Neural progenitor cell (in vitro differentiated cells): ENCODE measurements at regions not wholly inside any gene's neighbourhood (a gene's known extent, or its start where the extent isn't known, plus 50 kb on each side); places are given as distances from the start of the nearest gene placed in this dataset.

Source experiments
- CTCF ChIP-seq: fragments of 200-600 bp; sonication (generic); IDR thresholded peaks from 2 replicates; pipeline ENCODE4 v1.5.1; 2017; ENCODE audit warnings: antibody characterized with exemption, mild to moderate bottlenecking
- EZH2 ChIP-seq: fragments of 200-600 bp; sonication (generic); IDR thresholded peaks from 2 replicates; pipeline ENCODE4 v1.6.1; 2017; ENCODE audit warnings: antibody characterized with exemption, mild to moderate bottlenecking, moderate library complexity
- EZH2phosphoT487 ChIP-seq: fragments of 200-600 bp; sonication (generic); IDR thresholded peaks from 2 replicates; pipeline ENCODE4 v1.6.1; 2017; ENCODE audit warnings: antibody characterized with exemption

- no peak for TF ChIP-seq CTCF
- TF ChIP-seq EZH2 = no peak
- TF ChIP-seq EZH2phosphoT487 = no peak
Observed at GRCh38 chr1:216854836-216855484, 131.7 kb upstream of the ESRRG start.
